HEK293T (cell line): ENCODE measurements at regions not wholly inside any gene's neighbourhood (a gene's known extent, or its start where the extent isn't known, plus 50 kb on each side); places are given as distances from the start of the nearest gene placed in this dataset.

ENCODE experiments used
- BHLHE40 ChIP-seq: fragments of 450-650 bp; IDR thresholded peaks from 2 replicates; pipeline ENCODE4 v1.6.1; 2016; ENCODE audit warnings: mild to moderate bottlenecking, moderate library complexity, borderline replicate concordance
- ELF4 ChIP-seq: fragments of 450-650 bp; IDR thresholded peaks from 2 replicates; pipeline ENCODE4 v1.6.1; 2017; ENCODE audit warnings: antibody characterized with exemption
- FOXA1 ChIP-seq: fragments of 450-650 bp; IDR thresholded peaks from 2 replicates; pipeline ENCODE4 v1.6.1; 2016; ENCODE audit warnings: mild to moderate bottlenecking
- FOXM1 ChIP-seq: fragments of 450-650 bp; IDR thresholded peaks from 2 replicates; pipeline ENCODE4 v1.6.1; 2017; ENCODE audit warnings: mild to moderate bottlenecking, borderline replicate concordance
- L3MBTL2 ChIP-seq: fragments of 450-650 bp; conservative IDR thresholded peaks from 2 replicates; pipeline ENCODE4 v1.6.1; 2016; ENCODE audit warnings: mild to moderate bottlenecking
- LEF1 ChIP-seq: fragments of 450-650 bp; IDR thresholded peaks from 2 replicates; pipeline ENCODE4 v1.6.1; 2017; ENCODE audit warnings: mild to moderate bottlenecking, borderline replicate concordance
- SP1 ChIP-seq: fragments of 450-650 bp; IDR thresholded peaks from 2 replicates; pipeline ENCODE4 v1.6.1; 2017
- SUZ12 ChIP-seq: fragments of 450-650 bp; IDR thresholded peaks from 2 replicates; pipeline ENCODE4 v1.6.1; 2016; ENCODE audit warnings: mild to moderate bottlenecking
- ZNF384 ChIP-seq: fragments of 450-650 bp; IDR thresholded peaks from 2 replicates; pipeline ENCODE4 v1.6.1; 2016

DNA sequence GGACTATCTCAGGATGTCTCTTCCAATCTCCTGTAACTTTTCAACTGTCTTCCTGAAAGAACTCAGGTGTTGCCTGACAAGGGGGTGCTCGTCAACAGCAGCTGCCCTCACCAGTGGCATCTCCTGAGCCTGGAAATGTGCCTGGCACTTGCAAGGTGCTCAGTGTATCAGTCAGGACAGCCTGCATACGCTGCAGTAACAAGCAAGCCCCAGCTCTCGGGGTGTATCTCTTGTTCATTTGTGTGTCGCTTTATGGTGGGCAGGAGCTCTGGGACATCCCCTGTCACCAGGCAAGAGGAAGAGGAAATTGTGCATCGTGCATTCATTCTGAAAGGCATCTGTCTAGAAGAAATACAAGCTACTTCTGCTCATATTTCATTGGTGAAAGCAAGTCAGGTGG is 263.1 kb downstream of the DCDC2C start:
- TF ChIP-seq SUZ12 (no peak), ELF4 (no peak), BHLHE40 (no peak), ZNF384 (no peak), SP1 (no peak), FOXA1 (no peak), L3MBTL2 (no peak), FOXM1 (no peak), LEF1 (no peak)
